Stimulated activated CD8-positive, alpha-beta memory T cell treated with anti-CD3 and anti-CD28 coated beads, Interleukin-15, amount 100 ng/mL, for 24 hours (primary cell): ENCODE measurements at regions not wholly inside any gene's neighbourhood (a gene's known extent, or its start where the extent isn't known, plus 50 kb on each side); places are given as distances from the start of the nearest gene placed in this dataset.

Source experiments
- DNase-seq: peaks from one replicate; pipeline ENCODE4 v3.0.0-alpha.2; 2020; ENCODE audit warnings: low read depth

DNA sequence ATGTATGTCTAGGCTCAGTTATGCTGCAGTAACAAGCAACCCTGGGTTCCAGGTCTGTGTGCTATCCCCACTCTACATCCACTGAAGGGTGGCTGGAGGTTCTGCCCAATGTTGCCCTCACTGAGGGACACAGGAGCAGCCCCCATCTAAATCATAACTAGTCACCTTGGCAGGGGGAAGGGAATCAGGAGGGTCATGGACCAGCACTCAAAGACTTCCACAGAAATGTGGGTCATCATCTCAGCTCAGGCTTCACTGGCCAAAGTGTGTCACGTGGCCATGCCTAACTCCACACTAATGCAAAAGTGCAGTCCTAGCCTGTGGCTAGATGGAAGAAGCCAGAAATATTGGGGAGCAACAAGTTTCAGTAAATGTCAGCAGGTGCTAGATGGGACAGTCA is 137.3 kb upstream of the ZNF507 start:
- no peak for DNase-seq

DNA sequence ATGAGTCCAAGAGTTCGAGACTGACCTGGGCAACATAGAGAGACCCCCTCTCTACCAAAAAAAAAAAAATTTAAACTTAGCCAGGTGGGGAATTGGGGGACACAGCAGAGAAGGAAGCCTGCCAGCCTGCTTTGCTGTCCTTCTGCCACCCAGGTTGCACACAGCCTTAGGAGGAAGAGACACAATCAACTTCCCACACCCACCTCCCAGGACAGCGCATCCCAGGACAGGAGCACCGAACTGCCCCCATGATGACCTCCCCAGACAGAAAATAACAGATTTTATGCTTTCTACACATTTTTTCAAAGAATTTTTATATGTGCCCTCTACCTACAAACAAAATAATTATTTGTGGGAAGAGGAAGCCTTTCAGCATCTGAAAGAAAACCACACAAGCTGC is 126.0 kb upstream of the ZNF507 start:
- no peak for DNase-seq

GRCh38 chr19:32219881-32220472 is 125.4 kb upstream of the ZNF507 start:
- DNase-seq: no peak

DNA sequence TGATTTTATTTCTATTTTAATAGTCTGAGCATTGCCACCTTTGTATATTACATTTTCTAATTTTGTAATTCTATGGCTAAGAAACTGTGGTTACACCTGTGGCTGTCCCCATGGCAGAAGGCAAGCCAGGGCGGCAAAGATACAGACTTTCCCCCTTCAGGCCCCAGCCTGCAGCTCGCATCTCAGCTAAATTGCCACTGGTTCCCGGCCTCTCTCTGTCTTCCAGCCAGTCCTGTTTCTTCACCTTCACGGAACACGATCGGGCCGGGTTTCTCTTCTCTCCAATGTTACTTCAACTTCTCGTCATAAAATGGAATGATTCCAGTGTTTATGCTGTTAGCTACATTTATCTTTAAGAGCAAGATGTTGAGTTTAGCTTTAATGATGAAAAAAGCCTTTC is 124.5 kb upstream of the ZNF507 start:
- DNase-seq: no peak

DNA sequence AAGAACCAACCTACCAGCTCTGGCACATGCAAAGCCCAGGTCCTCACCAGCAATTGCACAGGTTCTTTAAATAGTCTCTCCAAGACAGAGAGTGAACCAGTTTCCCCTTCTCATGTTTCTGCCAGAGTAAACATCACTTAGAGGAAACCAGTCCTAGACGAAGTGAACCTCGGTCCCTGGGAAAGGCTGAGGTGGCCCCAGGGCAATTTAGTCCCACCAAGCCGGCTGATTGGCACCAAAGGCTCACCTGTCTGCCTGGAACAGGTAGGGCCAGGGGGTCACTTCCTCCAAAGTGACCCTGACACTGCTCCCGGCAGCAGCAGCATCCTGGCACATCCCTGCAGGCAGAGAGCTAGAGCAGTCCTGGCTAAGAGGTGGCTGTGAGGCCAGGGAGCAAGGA is 122.9 kb upstream of the ZNF507 start:
- DNase-seq: no peak

- no peak for DNase-seq
Measured at GRCh38 chr19:32223106-32223505, 122.3 kb upstream of the ZNF507 start.

- DNase-seq: no peak
Measured at GRCh38 chr19:32223595-32224370, 121.6 kb upstream of the ZNF507 start.

GRCh38 chr19:32224371-32225244 is 120.8 kb upstream of the ZNF507 start:
- DNase-seq: peak; percentile 50

- no peak for DNase-seq
Measured at GRCh38 chr19:32227561-32228165, 117.7 kb upstream of the ZNF507 start.

DNA sequence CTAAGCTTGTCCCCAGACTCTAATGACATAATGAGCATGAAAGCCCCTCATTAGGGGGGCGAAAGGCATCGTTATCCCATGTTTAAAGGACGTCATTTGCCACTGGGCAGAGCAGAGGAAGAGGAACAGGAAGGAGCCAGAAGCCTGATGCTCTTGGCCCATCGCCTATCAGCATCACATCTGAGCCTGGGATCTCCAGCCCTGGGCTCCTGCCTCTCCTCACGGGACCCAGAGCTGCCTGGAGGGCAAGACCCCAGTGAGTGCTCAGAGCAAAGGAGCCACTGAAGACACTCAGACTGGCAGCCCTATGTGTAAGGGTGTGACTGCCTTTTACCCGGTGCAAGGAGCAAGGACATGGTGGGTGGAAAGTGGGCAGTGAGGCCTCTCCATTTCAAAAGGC is 115.0 kb upstream of the ZNF507 start:
- DNase-seq: no peak

DNA sequence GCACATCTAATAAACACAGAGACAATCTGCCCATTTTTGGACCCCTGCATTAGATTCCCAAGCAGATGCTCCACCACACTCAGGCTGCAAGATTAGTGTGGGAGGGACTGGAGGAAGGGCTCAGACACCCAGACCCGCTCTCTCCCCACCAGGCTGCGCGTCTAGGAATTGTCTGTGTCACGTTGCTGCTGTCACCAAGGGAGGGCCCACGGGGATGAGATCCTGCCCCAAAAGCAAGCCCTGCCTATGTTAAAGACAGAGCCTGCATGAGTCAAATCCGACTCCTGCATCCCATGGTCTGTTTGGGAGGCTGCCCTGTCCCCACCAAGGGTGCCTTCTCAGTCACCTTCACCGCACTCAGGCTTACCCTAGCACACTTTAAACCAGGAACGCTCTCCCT is 114.4 kb upstream of the ZNF507 start:
- DNase-seq: no peak

GRCh38 chr19:32231691-32232090 is 113.7 kb upstream of the ZNF507 start:
- DNase-seq: no peak

DNA sequence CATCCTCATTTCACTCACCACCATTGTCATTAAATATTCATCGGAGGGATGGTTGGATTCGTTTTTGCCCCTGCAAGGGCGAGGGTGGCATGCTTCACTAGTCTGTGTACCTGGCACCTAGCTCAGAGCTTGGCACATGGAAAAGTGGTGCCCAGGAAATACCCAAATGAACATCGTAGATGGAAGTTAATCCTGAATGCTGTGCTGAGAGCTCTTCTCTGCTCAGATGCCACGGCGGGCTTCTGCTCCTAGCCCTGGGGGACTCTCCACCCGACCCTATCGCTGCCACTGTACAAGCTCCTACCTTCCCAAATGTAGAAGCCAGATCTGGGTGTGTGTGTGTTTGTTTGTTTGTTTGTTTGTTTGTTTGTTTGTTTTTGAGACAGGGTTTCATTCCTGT is 113.0 kb upstream of the ZNF507 start:
- DNase-seq: no peak

DNA sequence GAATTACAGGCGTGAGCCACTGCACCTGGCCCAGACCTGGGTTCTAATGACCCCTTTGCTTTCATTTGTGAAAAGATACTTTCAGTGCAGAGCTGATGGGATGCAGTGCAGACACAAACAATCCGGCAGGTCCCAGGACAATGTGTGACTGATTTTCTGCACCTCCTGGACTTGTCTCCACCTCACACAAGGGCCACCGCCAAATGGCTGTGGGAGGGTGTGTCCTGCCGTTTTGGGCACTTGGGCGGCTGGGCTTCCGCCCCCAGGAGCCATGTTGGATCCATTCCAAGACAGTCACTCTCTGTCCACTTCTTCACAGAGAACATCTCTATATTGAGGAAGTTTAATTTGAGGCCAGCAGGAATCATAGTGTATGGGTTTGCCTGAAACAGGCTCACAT is 112.3 kb upstream of the ZNF507 start:
- no peak for DNase-seq

DNA sequence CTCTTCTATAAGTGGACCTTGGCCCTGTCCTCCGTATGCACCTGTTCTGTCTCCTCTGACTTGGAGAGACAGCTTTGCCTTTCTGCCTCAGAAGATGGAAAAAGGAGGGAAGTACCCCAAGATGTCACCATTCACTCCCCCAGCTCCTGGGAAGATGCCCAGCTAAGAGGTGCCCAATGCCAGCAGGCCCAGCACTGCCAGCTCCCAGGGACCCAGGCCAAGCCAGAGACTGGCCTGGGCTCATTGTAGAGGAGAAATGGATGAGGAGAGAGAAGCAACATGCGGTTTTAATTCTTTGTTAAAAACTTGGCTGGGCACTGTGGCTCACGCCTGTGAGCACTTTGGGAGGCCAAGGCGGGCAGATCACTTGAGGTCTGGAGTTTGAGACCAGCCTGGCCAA is 111.5 kb upstream of the ZNF507 start:
- DNase-seq: no peak

DNA sequence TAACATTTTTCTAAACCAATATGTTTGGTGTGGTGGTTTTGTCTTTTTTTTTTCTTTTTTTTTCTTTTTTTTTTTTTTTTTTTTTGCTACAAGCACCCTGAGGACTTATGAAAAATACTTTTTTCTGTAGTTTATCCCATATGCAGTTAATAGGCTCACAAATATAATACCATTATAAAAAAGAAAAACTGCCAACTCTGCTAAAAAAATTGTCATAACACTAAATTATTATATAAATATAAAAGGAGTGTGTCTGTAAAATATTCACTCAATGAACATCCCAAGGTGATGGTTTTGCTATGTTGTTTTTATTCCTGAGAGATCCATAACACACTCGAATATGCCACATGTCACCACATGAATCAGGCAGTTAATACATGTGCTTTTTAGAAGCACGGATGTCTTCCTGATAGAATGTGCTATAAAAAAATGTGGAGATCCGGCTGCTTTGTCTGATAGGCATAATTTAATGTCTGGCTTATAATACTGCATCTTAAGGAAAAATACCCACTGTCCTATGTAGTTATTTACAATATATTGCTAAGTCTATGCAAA is 110.7 kb upstream of the ZNF507 start:
- no peak for DNase-seq

DNA sequence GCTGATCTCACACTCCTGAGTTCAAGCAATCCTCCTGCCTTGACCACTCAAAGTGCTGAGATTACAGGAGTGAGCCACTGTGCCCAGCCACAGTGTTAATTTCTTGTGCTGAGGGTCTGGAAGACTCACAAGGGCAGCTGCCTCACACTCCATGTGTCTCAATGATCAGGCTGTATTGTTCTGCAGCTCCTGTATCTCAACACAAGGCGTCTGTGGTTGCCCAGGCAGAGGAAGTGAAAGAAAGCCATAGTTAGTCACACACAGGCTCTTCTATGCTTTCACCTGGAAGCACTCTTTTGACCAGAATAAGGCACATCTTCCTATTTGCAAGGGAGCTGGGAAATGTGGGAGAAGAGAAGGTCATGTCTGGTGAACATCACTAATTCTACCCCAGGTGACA is 107.3 kb upstream of the ZNF507 start:
- no peak for DNase-seq

GRCh38 chr19:32240316-32240715 is 105.1 kb upstream of the ZNF507 start:
- no peak for DNase-seq

DNA sequence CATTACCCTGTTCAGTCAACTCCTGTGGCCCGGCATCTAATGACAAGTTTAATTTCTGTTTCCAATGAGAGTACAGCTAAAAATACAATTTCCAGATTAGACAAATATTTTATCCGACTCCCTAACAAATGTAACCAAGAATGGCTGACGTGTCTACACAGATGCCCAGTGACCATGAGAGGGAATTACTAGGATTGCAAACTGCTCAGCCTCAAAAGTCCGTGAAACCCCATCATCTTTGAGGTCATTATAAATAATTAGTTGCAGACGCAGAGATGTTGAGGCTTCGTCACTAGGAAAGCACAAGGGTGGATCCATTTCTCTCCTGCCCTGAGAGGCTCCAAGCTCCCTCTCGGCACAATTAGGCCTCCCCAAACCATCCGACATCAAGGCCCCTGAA is 104.1 kb upstream of the ZNF507 start:
- no peak for DNase-seq

DNA sequence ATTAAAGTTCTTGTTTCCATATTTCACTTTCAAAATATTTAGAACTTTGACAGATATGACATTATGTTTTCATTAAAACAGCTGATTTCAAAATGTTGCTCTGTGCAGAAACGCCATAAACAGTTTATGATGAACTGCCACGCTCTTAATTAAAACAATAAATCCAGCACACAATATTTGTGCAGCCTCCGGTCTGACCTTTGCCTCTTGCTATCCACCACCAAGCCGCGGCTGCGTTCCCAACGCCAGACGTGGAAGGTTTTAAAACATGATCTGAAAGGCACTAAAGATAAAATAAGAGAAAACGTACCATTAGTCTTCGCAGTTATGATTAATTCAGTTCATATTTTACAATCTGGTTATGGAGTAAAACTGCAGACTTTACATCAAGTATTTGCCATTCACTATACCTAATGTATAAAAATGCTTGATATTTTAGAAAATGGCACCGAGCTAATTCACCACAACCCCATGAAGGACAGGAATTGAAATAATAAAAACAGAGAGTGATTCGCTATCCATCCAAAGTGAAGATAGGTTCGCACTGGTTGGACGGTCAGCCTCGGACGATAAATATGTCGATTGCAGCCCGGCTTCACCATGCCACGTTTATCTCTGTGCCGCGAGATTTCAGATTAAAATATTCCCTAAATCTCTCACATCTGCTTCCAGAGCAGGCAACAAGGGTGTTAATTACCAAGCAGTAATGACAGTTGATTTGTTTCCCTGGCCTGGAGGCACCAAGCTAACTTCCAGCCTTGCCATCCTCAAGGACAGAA is 103.3 kb upstream of the ZNF507 start:
- no peak for DNase-seq

GRCh38 chr19:32246006-32246405 is 99.4 kb upstream of the ZNF507 start:
- no peak for DNase-seq
